Peyer's patch (tissue), 4 donors: ENCODE measurements at regions not wholly inside any gene's neighbourhood (a gene's known extent, or its start where the extent isn't known, plus 50 kb on each side); places are given as distances from the start of the nearest gene placed in this dataset.

ENCODE experiments used
- DNase-seq, 3 donors: peaks; one replicate each; pipeline ENCODE4 v3.0.0-alpha.2; 2017 to 2019
- H3K27ac ChIP-seq, 4 donors: fragments of 200-600 bp; sonication (generic); one replicate each; pipeline ENCODE4 v1.5.1; 2016 to 2019
- H3K27me3 ChIP-seq, 2 donors: fragments of 200-600 bp; sonication (generic); one replicate each; pipeline ENCODE4 v1.5.1; 2019
- H3K36me3 ChIP-seq, 3 donors: fragments of 200-600 bp; sonication (generic); one replicate each; pipeline ENCODE4 v1.5.1; 2016 to 2019
- H3K4me1 ChIP-seq, 4 donors: fragments of 200-600 bp; sonication (generic); one replicate each; pipeline ENCODE4 v1.5.1; 2016 to 2019
- H3K4me3 ChIP-seq, 4 donors: fragments of 200-600 bp; sonication (generic); 1 replicate in 3 of 4; 2 replicates in 1 of 4; pipeline ENCODE4 v1.5.1; 2016 to 2019; ENCODE audit warnings: mild to moderate bottlenecking in 1 of 4
- H3K9me3 ChIP-seq, 4 donors: fragments of 200-600 bp; sonication (generic); one replicate each; pipeline ENCODE4 v1.5.1; 2016 to 2019; ENCODE audit warnings: mild to moderate bottlenecking in 1 of 4
- POLR2A ChIP-seq, 2 donors: fragments of 450-650 bp; IDR thresholded peaks; one replicate each; pipeline ENCODE4 v1.5.1; 2017; ENCODE audit warnings: antibody characterized with exemption in 2 of 2, mild to moderate bottlenecking in 2 of 2, moderate library complexity in 2 of 2
- TF ChIP-seq, protein P1 (sequence below), 6 experiments: fragments of 450-650 bp in 4 of 6; fragments of 200-600 bp in 2 of 6; sonication (generic) in 1 of 6; IDR thresholded peaks; one replicate each; pipeline ENCODE4 v1.5.1; 2017 to 2019; ENCODE audit warnings: antibody characterized with exemption in 6 of 6, mild to moderate bottlenecking in 3 of 6, moderate library complexity in 1 of 6

GRCh38 chr15:79526376-79526775 lies 94.2 kb downstream of the MINAR1 start:
- TF ChIP-seq POLR2A (IDR thresholded peaks at IDR 0.05): no peak
- TF ChIP-seq, protein P1, sequence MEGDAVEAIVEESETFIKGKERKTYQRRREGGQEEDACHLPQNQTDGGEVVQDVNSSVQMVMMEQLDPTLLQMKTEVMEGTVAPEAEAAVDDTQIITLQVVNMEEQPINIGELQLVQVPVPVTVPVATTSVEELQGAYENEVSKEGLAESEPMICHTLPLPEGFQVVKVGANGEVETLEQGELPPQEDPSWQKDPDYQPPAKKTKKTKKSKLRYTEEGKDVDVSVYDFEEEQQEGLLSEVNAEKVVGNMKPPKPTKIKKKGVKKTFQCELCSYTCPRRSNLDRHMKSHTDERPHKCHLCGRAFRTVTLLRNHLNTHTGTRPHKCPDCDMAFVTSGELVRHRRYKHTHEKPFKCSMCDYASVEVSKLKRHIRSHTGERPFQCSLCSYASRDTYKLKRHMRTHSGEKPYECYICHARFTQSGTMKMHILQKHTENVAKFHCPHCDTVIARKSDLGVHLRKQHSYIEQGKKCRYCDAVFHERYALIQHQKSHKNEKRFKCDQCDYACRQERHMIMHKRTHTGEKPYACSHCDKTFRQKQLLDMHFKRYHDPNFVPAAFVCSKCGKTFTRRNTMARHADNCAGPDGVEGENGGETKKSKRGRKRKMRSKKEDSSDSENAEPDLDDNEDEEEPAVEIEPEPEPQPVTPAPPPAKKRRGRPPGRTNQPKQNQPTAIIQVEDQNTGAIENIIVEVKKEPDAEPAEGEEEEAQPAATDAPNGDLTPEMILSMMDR (IDR thresholded peaks at IDR 0.05): no peak
- DNase-seq: no peak
- no peaks in the 10 kb centered on the region for H3K36me3 ChIP-seq
- H3K27ac ChIP-seq: no peak overlapping the region
- no peak overlapping the region for H3K4me3 ChIP-seq
- no peaks in the 10 kb centered on the region for H3K27me3 ChIP-seq
- no peaks in the 10 kb centered on the region for H3K4me1 ChIP-seq
- no peaks in the 10 kb centered on the region for H3K9me3 ChIP-seq

DNA sequence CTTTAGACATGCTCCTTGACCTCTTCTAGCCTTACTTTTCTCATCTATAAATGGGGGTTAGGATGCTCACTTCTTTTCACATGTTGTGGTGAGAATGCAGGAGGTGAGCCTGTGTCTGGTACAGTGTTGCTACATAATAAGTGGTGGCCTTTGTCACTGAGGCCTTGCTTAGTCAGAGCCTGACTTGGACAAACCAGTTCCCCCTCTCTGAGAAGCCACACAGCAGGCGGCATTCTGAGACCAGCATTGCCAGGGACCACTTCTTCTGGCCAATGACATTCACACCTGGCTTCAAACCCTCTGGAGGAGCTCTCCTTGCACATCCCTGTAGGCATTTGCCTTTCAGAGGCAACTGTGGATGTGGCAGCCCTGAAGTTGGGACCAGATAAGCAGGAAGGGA lies 95.7 kb downstream of the MINAR1 start:
- Histone ChIP-seq H3K27ac (no peak overlapping the region), H3K9me3 (no peaks in the 10 kb centered on the region), H3K4me1 (no peaks in the 10 kb centered on the region), H3K4me3 (no peak overlapping the region), H3K27me3 (no peaks in the 10 kb centered on the region), H3K36me3 (no peaks in the 10 kb centered on the region)
- DNase-seq: no peak
- TF ChIP-seq, protein P1 (IDR thresholded peaks at IDR 0.05): no peak
- no peak for TF ChIP-seq POLR2A (IDR thresholded peaks at IDR 0.05)

GRCh38 chr15:79529157-79529785 lies 97.1 kb downstream of the MINAR1 start:
- no peak for DNase-seq

GRCh38 chr15:79535536-79535935 lies 103.4 kb downstream of the MINAR1 start:
- DNase-seq: no peak

More at GRCh38 chr15:79529157-79529785, 97.1 kb downstream of the MINAR1 start:
- H3K27me3 ChIP-seq: no peaks in the 10 kb centered on the region
- no peaks in the 10 kb centered on the region for H3K4me1 ChIP-seq
- H3K27ac ChIP-seq: no peak overlapping the region
- H3K4me3 ChIP-seq: no peak overlapping the region
- no peaks in the 10 kb centered on the region for H3K36me3 ChIP-seq
- H3K9me3 ChIP-seq: no peaks in the 10 kb centered on the region
- TF ChIP-seq POLR2A (IDR thresholded peaks at IDR 0.05): no peak
- TF ChIP-seq, protein P1 (IDR thresholded peaks at IDR 0.05): no peak

DNA sequence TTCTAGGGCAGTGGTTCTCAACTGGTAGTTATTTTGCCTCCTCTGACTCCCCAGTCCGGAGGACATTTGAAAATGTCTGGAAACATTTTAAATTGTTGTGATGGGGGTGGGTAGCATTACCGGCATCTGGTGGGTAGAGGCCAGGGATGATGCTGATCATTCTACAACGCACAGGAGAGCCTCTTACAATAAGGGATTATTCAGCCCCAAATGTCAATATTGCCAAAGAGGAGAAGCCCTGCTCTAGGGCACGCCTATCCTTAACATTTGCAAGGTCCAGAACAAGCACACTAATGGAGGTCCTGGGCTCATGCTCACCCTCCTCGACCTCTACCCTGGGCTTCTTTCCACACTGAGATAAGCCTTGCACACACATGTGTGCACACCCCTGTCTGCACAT lies 106.4 kb downstream of the MINAR1 start:
- TF ChIP-seq POLR2A (IDR thresholded peaks at IDR 0.05): no peak
- TF ChIP-seq, protein P1 (IDR thresholded peaks at IDR 0.05): no peak
- no peaks in the 10 kb centered on the region for H3K27me3 ChIP-seq
- H3K4me3 ChIP-seq: no peak overlapping the region
- no peak for DNase-seq
- H3K9me3 ChIP-seq: no peaks in the 10 kb centered on the region
- H3K36me3 ChIP-seq: no peaks in the 10 kb centered on the region
- H3K27ac ChIP-seq: no peak overlapping the region
- no peaks in the 10 kb centered on the region for H3K4me1 ChIP-seq

More at GRCh38 chr15:79535536-79535935, 103.4 kb downstream of the MINAR1 start:
- no peaks in the 10 kb centered on the region for H3K9me3 ChIP-seq
- H3K4me3 ChIP-seq: no peak overlapping the region
- no peak overlapping the region for H3K27ac ChIP-seq
- no peaks in the 10 kb centered on the region for H3K36me3 ChIP-seq
- no peaks in the 10 kb centered on the region for H3K4me1 ChIP-seq
- no peaks in the 10 kb centered on the region for H3K27me3 ChIP-seq
- no peak for TF ChIP-seq POLR2A (IDR thresholded peaks at IDR 0.05)
- TF ChIP-seq, protein P1 (IDR thresholded peaks at IDR 0.05): no peak

DNA sequence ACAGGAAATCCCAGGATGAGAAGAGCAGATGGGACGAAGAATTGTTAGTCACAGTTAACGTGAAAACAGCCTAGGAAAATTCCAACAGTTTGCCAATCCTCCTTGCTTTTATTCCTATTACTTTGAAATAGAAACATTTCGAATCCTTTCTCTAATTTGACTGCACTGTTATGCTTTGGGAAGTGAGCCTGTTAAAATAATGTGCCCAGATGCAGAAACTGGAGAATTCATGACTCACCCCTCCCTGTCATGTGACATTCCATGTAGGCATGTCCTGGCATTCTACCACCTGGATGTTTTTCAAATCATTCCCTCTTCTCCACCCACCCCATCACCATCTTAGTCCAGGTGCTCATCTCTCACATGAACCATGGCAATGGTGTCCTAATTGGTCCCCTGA lies 107.3 kb downstream of the MINAR1 start:
- no peak for DNase-seq
- H3K36me3 ChIP-seq: no peaks in the 10 kb centered on the region
- H3K27ac ChIP-seq: no peak overlapping the region
- H3K4me1 ChIP-seq: no peaks in the 10 kb centered on the region
- no peaks in the 10 kb centered on the region for H3K27me3 ChIP-seq
- no peaks in the 10 kb centered on the region for H3K9me3 ChIP-seq
- no peak overlapping the region for H3K4me3 ChIP-seq
- TF ChIP-seq POLR2A (IDR thresholded peaks at IDR 0.05): no peak
- TF ChIP-seq, protein P1 (IDR thresholded peaks at IDR 0.05): no peak
